ENCODE measurements at regions not wholly inside any gene's neighbourhood (a gene's known extent, or its start where the extent isn't known, plus 50 kb on each side); places are given as distances from the start of the nearest gene placed in this dataset.

- TF ChIP-seq, protein P1, sequence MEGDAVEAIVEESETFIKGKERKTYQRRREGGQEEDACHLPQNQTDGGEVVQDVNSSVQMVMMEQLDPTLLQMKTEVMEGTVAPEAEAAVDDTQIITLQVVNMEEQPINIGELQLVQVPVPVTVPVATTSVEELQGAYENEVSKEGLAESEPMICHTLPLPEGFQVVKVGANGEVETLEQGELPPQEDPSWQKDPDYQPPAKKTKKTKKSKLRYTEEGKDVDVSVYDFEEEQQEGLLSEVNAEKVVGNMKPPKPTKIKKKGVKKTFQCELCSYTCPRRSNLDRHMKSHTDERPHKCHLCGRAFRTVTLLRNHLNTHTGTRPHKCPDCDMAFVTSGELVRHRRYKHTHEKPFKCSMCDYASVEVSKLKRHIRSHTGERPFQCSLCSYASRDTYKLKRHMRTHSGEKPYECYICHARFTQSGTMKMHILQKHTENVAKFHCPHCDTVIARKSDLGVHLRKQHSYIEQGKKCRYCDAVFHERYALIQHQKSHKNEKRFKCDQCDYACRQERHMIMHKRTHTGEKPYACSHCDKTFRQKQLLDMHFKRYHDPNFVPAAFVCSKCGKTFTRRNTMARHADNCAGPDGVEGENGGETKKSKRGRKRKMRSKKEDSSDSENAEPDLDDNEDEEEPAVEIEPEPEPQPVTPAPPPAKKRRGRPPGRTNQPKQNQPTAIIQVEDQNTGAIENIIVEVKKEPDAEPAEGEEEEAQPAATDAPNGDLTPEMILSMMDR (IDR thresholded peaks at IDR 0.05) = no peak
- TF ChIP-seq ZFX (IDR thresholded peaks at IDR 0.05; ENCODE audit: borderline replicate concordance) = no peak
Observed at GRCh38 chr2:191565120-191565519, 112.8 kb upstream of the NABP1 start.
